Mucosa of descending colon (tissue), 3 donors: ENCODE measurements at regions not wholly inside any gene's neighbourhood (a gene's known extent, or its start where the extent isn't known, plus 50 kb on each side); places are given as distances from the start of the nearest gene placed in this dataset.

Source experiments
- ATAC-seq: fragments of 200-7000 bp; cut with Tn5 transposase; one replicate; pipeline ENCODE4 v1.9.1; 2020; ENCODE audit warnings: mild to moderate bottlenecking, moderate library complexity
- DNase-seq, 3 donors: peaks; one replicate each; pipeline ENCODE4 v3.0.0-alpha.2; 2020
- H3K36me3 ChIP-seq: fragments of 200-600 bp; one replicate; pipeline ENCODE4 v1.8.0; 2021; ENCODE audit warnings: low read depth, mild to moderate bottlenecking
- H3K4me1 ChIP-seq: fragments of 200-600 bp; one replicate; pipeline ENCODE4 v1.8.0; 2021; ENCODE audit warnings: low read depth, mild to moderate bottlenecking
- H3K4me3 ChIP-seq: fragments of 200-600 bp; one replicate; pipeline ENCODE4 v1.8.0; 2021; ENCODE audit warnings: mild to moderate bottlenecking
- H3K9me3 ChIP-seq: fragments of 200-600 bp; one replicate; pipeline ENCODE4 v1.8.0; 2021; ENCODE audit warnings: mild to moderate bottlenecking
- CTCF ChIP-seq: fragments of 200-600 bp; IDR thresholded peaks from one replicate; pipeline ENCODE4 v1.8.0; 2022; ENCODE audit warnings: antibody characterized with exemption, mild to moderate bottlenecking
- intact Hi-C, 2 donors: fragments of 100-400 bp; cut with DNase I in 1 of 2; cut with micrococcal nuclease in 1 of 2; formaldehyde crosslinking; loops; one replicate each; pipeline versions ENCODE4 v1.11.0 to v1.11.1; 2022; cut with DNase I, micrococcal nuclease
- donor health status: DM: no; HTN: no; CAD: no; lungs with moderate emphysema.
- donor health status: DM: no; HTN: no; CAD: no.
- donor health status: DM: no; HTN: yes; CAD: no.

- no peaks in the 10 kb centered on the region for H3K36me3 ChIP-seq
- no peaks in the 10 kb centered on the region for H3K4me1 ChIP-seq
- no peaks in the 10 kb centered on the region for H3K9me3 ChIP-seq
- DNase-seq (no peak), ATAC-seq (peak; percentile 34)
- intact Hi-C loops, result no loop called here
- TF ChIP-seq CTCF, result no peak
- H3K4me3 ChIP-seq, result no peak overlapping the region
These were observed 83.2 kb downstream of the RDH14 start for GRCh38 chr2:18477293-18477692.

- H3K9me3 ChIP-seq, result no peaks in the 10 kb centered on the region
- ATAC-seq, result no peak
- TF ChIP-seq CTCF, result no peak
- no peak for DNase-seq
- no peak overlapping the region for H3K4me3 ChIP-seq
- intact Hi-C loops, result no loop called here
- H3K4me1 ChIP-seq, result no peaks in the 10 kb centered on the region
- H3K36me3 ChIP-seq, result no peaks in the 10 kb centered on the region
These were observed 84.0 kb downstream of the RDH14 start for GRCh38 chr2:18476484-18476883.

GRCh38 chr2:18475884-18476283, 84.6 kb downstream of the RDH14 start:
- H3K4me3 ChIP-seq, result no peak overlapping the region
- intact Hi-C loops, result no loop called here
- no peaks in the 10 kb centered on the region for H3K36me3 ChIP-seq
- TF ChIP-seq CTCF, result no peak
- no peaks in the 10 kb centered on the region for H3K9me3 ChIP-seq
- no peaks in the 10 kb centered on the region for H3K4me1 ChIP-seq
- ATAC-seq (no peak), DNase-seq (no peak)

GRCh38 chr2:18474700-18475099, 85.8 kb downstream of the RDH14 start:
- no peak overlapping the region for H3K4me3 ChIP-seq
- TF ChIP-seq CTCF, result no peak
- H3K4me1 ChIP-seq, result no peaks in the 10 kb centered on the region
- no peaks in the 10 kb centered on the region for H3K9me3 ChIP-seq
- no peak for ATAC-seq
- intact Hi-C loops, result no loop called here
- H3K36me3 ChIP-seq, result no peaks in the 10 kb centered on the region
- no peak for DNase-seq

- Histone ChIP-seq H3K9me3 (no peaks in the 10 kb centered on the region), H3K4me1 (no peaks in the 10 kb centered on the region), H3K36me3 (no peaks in the 10 kb centered on the region), H3K4me3 (no peak overlapping the region)
- intact Hi-C loops, result no loop called here
- TF ChIP-seq CTCF, result no peak
- ATAC-seq (peak; percentile 46), DNase-seq (no peak)
These were observed 86.9 kb downstream of the RDH14 start for GRCh38 chr2:18473241-18474181.
